ENCODE measurements at regions not wholly inside any gene's neighbourhood (a gene's known extent, or its start where the extent isn't known, plus 50 kb on each side); places are given as distances from the start of the nearest gene placed in this dataset.

DNA sequence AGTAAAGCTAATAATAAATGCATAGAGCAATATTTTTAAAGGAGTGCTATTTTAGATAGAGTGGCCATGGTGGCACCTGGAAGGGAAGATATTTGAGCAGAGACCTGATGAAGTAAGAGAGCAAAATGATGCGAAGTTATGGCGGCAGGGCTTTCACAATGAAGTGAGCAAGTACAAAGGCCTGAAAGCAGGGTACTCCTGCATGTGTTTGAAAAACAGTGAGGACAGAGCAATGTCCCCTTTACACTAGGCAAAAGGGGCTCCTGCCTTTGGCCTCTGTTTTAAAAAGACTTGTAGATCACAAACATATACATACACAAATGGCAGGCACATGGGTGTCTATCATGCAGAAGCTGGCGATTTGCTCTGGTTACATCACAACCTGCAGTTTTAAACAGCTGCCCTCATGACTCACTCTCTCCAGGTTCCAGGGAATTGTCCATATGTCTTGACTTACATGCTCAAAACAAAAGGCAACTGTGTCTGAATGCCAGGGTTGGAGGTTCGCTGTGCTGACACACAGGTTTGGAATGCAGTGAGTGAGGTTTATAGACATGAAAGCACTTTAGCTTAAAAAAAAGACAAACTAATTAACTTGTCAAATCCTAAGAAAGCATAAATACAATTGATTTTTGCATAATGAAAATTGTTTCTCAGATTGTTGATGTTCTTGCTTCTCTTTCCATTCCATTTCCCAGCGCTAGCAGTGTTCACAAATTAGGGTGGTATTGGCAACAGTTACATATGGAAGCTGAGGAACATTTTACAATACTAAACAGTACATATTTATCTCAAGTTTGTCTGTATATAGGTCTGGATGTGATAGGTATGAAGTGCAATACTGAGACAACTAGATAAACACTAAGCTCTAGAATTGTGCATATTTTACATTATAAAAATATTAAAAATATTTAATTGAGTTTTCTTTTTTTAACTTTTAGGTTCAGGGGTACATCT, 313.9 kb downstream of the BARHL2 start:
- no peak for TF ChIP-seq ZNF232 (CRISPR knock-in tag; IDR thresholded peaks at IDR 0.05)
- TF ChIP-seq, protein P1, sequence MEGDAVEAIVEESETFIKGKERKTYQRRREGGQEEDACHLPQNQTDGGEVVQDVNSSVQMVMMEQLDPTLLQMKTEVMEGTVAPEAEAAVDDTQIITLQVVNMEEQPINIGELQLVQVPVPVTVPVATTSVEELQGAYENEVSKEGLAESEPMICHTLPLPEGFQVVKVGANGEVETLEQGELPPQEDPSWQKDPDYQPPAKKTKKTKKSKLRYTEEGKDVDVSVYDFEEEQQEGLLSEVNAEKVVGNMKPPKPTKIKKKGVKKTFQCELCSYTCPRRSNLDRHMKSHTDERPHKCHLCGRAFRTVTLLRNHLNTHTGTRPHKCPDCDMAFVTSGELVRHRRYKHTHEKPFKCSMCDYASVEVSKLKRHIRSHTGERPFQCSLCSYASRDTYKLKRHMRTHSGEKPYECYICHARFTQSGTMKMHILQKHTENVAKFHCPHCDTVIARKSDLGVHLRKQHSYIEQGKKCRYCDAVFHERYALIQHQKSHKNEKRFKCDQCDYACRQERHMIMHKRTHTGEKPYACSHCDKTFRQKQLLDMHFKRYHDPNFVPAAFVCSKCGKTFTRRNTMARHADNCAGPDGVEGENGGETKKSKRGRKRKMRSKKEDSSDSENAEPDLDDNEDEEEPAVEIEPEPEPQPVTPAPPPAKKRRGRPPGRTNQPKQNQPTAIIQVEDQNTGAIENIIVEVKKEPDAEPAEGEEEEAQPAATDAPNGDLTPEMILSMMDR (IDR thresholded peaks at IDR 0.05): no peak
- TF ChIP-seq, protein P2, sequence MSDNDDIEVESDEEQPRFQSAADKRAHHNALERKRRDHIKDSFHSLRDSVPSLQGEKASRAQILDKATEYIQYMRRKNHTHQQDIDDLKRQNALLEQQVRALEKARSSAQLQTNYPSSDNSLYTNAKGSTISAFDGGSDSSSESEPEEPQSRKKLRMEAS (CRISPR knock-in tag; IDR thresholded peaks at IDR 0.05): no peak
- TF ChIP-seq, protein P3, sequence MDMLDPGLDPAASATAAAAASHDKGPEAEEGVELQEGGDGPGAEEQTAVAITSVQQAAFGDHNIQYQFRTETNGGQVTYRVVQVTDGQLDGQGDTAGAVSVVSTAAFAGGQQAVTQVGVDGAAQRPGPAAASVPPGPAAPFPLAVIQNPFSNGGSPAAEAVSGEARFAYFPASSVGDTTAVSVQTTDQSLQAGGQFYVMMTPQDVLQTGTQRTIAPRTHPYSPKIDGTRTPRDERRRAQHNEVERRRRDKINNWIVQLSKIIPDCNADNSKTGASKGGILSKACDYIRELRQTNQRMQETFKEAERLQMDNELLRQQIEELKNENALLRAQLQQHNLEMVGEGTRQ (CRISPR knock-in tag; IDR thresholded peaks at IDR 0.05): no peak

All from WTC11 (cell line).